ENCODE measurements at regions not wholly inside any gene's neighbourhood (a gene's known extent, or its start where the extent isn't known, plus 50 kb on each side); places are given as distances from the start of the nearest gene placed in this dataset.

DNA sequence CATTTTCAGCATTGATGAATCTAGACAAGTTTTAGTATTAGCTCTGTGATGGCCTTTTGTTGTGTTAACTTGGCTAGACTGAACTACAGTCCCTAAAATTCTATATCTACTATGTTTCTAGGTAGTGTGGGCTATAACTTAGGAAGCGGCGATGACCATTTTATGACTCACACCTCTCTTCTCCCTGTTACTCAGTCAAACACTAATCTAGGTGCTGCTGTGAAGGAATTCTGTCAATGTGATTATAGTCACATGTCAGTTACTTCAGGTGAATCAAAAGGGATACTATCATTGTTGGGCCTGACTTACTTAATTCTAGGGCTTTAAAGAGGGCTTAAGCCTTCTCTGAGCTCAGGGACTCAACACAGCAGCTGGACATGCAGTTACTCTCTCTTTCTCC is 691.5 kb upstream of the MAP3K7 start:
- DNase-seq (ENCODE audit: insufficient read length) (no peak), FAIRE-seq (no peak)
- TF ChIP-seq TAF1 (IDR thresholded peaks at IDR 0.05; ENCODE audit: borderline replicate concordance, low read depth, low read length) (no peak), POLR2AphosphoS5 (IDR thresholded peaks at IDR 0.05; ENCODE audit: low read depth, low read length) (no peak), POLR2A (IDR thresholded peaks at IDR 0.05; ENCODE audit: low read depth, low read length) (no peak)

DNA sequence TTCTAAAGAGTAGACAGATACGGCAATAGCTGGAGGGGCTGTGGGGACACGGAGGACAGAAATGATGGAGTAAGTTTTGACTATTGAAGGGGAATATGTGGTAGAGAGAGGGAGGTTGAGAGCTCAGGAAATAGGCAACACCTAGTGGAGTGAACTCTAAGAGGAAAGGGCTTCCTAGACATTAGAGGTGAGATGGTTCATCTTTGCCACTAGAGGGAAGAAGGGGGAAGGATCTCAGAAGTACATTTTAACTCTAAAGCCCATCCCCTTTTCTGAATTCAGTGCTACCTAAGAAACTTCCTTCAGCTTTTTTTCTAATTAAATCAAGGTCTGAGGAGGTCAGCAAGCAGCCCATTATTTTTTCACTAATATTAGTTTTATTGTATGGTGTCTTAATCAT is 689.4 kb upstream of the MAP3K7 start:
- DNase-seq (ENCODE audit: insufficient read length) (no peak), FAIRE-seq (no peak)
- TF ChIP-seq POLR2A (IDR thresholded peaks at IDR 0.05; ENCODE audit: low read depth, low read length), result no peak
- TF ChIP-seq POLR2AphosphoS5 (IDR thresholded peaks at IDR 0.05; ENCODE audit: low read depth, low read length), result no peak
- no peak for TF ChIP-seq TAF1 (IDR thresholded peaks at IDR 0.05; ENCODE audit: borderline replicate concordance, low read depth, low read length)

DNA sequence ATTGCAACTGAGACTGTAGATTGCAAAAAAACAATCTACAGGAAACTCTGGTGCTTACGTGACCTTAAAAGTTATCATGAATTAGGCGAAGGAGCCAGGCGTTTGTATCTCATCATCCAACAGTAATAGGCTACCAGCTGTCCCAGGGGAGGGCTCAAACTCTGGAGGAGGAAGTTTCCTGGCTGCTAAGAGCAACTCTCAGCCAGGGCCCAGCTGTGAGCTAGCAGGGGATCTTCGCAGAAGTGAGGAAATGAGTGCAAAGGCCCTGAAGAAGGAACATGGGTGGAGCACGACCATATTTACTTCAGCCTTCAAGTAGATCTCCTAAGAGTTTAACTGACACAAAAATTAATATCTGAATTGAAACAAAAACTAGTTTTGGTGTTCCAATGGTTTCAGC is 686.9 kb upstream of the MAP3K7 start:
- DNase-seq (ENCODE audit: insufficient read length) (no peak), FAIRE-seq (no peak)
- TF ChIP-seq POLR2AphosphoS5 (IDR thresholded peaks at IDR 0.05; ENCODE audit: low read depth, low read length), result no peak
- TF ChIP-seq POLR2A (IDR thresholded peaks at IDR 0.05; ENCODE audit: low read depth, low read length), result no peak
- TF ChIP-seq TAF1 (IDR thresholded peaks at IDR 0.05; ENCODE audit: borderline replicate concordance, low read depth, low read length), result no peak

DNA sequence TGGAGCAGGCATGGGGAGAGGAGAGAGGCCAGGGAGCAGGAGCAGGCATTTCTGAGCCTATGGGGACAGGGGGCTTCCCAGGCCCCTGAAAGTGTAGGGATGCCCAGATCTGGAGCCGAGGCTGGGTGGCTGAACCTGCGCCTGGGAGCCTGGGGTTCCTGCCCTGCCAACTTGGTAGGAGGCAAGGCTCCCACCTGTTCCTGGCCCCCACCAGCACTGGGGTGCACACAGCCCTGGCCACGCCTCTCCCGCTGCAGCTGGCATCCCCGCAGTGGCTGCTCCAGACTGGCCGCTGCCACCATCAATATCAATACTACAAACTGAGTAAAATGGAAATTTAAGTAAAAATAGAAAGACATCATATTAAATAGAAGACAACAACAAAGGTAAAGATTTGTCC is 684.9 kb upstream of the MAP3K7 start:
- no peak for DNase-seq (ENCODE audit: insufficient read length)
- TF ChIP-seq POLR2A (IDR thresholded peaks at IDR 0.05; ENCODE audit: low read depth, low read length) (no peak), TAF1 (IDR thresholded peaks at IDR 0.05; ENCODE audit: borderline replicate concordance, low read depth, low read length) (no peak), POLR2AphosphoS5 (IDR thresholded peaks at IDR 0.05; ENCODE audit: low read depth, low read length) (no peak)
- FAIRE-seq, result no peak

GRCh38 chr6:91268941-91269340 is 682.1 kb upstream of the MAP3K7 start:
- no peak for FAIRE-seq
- no peak for DNase-seq (ENCODE audit: insufficient read length)
- no peak for TF ChIP-seq POLR2A (IDR thresholded peaks at IDR 0.05; ENCODE audit: low read depth, low read length)
- no peak for TF ChIP-seq TAF1 (IDR thresholded peaks at IDR 0.05; ENCODE audit: borderline replicate concordance, low read depth, low read length)
- no peak for TF ChIP-seq POLR2AphosphoS5 (IDR thresholded peaks at IDR 0.05; ENCODE audit: low read depth, low read length)

DNA sequence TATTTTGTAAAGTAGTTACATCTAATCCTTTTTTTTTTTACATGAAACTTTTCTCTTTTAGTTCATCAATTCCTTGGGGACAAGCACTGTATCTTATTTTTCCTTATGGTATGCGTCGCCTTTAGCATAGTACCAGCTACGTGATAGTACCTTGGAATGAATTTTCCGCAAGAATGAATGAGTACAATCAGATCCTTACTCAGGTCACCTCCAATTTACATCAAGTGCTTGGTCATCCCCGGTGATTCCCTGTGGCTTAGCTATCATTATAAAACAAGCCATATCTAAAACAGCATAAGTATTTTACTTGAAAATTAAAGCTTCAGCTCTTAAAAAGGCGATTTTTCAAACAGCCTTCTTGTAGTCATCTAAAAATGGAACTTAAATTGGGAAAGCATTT is 680.4 kb upstream of the MAP3K7 start:
- TF ChIP-seq POLR2A (IDR thresholded peaks at IDR 0.05; ENCODE audit: low read depth, low read length) (no peak), POLR2AphosphoS5 (IDR thresholded peaks at IDR 0.05; ENCODE audit: low read depth, low read length) (no peak), TAF1 (IDR thresholded peaks at IDR 0.05; ENCODE audit: borderline replicate concordance, low read depth, low read length) (no peak)
- DNase-seq (ENCODE audit: insufficient read length) (no peak), FAIRE-seq (no peak)

DNA sequence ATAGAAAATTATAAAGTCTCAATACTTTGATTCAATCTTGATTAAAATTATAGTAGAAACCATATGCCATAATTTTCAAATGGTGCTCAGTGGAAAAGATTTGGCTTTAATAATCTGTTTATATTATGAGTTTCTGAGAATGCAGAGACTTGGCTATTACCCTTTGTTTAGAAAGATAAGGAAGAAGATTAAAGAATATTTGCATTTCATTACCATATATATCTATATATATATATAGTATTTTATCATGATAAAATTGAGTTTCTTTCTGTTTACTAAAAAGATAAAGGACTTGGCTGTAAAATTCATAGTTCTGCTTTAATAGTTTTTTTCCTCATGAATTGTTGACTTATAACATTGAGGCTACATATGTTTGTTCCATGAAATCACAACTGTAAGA is 679.3 kb upstream of the MAP3K7 start:
- no peak for DNase-seq (ENCODE audit: insufficient read length)
- no peak for TF ChIP-seq TAF1 (IDR thresholded peaks at IDR 0.05; ENCODE audit: borderline replicate concordance, low read depth, low read length)
- TF ChIP-seq POLR2A (IDR thresholded peaks at IDR 0.05; ENCODE audit: low read depth, low read length), result no peak
- TF ChIP-seq POLR2AphosphoS5 (IDR thresholded peaks at IDR 0.05; ENCODE audit: low read depth, low read length), result no peak
- FAIRE-seq, result no peak

DNA sequence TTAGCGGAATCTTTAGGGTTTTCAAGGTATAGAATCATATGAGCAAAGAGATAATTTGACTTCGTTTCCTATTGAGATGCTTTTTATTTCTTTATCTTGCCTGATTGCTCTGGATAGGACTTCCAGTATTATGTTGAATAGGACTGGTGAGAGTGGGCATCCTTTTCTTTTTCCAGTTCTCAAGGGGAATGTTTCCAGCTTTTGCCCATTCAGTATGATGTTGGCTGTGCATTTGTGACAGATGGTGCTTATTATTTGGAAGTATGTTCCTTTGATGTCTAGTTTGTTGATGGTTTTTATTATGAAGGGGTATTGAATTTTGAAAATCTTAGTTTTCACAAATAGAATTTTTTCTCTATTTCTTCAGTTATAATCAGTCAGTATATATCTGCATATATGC is 656.6 kb upstream of the MAP3K7 start:
- TF ChIP-seq POLR2AphosphoS5 (IDR thresholded peaks at IDR 0.05; ENCODE audit: low read depth, low read length) (no peak), POLR2A (IDR thresholded peaks at IDR 0.05; ENCODE audit: low read depth, low read length) (no peak), TAF1 (IDR thresholded peaks at IDR 0.05; ENCODE audit: borderline replicate concordance, low read depth, low read length) (no peak)
- FAIRE-seq, result no peak

GRCh38 chr6:91242614-91242949 is 655.7 kb upstream of the MAP3K7 start:
- FAIRE-seq, result no peak
- no peak for TF ChIP-seq TAF1 (IDR thresholded peaks at IDR 0.05; ENCODE audit: borderline replicate concordance, low read depth, low read length)
- TF ChIP-seq POLR2AphosphoS5 (IDR thresholded peaks at IDR 0.05; ENCODE audit: low read depth, low read length), result no peak
- TF ChIP-seq POLR2A (IDR thresholded peaks at IDR 0.05; ENCODE audit: low read depth, low read length), result no peak
- no peak for DNase-seq (ENCODE audit: insufficient read length)

More for the DNA sequence above, 656.6 kb upstream of the MAP3K7 start:
- DNase-seq (ENCODE audit: insufficient read length), result no peak

- no peak for FAIRE-seq
- no peak for TF ChIP-seq TAF1 (IDR thresholded peaks at IDR 0.05; ENCODE audit: borderline replicate concordance, low read depth, low read length)
- TF ChIP-seq POLR2AphosphoS5 (IDR thresholded peaks at IDR 0.05; ENCODE audit: low read depth, low read length), result no peak
- no peak for TF ChIP-seq POLR2A (IDR thresholded peaks at IDR 0.05; ENCODE audit: low read depth, low read length)
- DNase-seq (ENCODE audit: insufficient read length), result no peak
These were observed 655.2 kb upstream of the MAP3K7 start for GRCh38 chr6:91241946-91242613.

DNA sequence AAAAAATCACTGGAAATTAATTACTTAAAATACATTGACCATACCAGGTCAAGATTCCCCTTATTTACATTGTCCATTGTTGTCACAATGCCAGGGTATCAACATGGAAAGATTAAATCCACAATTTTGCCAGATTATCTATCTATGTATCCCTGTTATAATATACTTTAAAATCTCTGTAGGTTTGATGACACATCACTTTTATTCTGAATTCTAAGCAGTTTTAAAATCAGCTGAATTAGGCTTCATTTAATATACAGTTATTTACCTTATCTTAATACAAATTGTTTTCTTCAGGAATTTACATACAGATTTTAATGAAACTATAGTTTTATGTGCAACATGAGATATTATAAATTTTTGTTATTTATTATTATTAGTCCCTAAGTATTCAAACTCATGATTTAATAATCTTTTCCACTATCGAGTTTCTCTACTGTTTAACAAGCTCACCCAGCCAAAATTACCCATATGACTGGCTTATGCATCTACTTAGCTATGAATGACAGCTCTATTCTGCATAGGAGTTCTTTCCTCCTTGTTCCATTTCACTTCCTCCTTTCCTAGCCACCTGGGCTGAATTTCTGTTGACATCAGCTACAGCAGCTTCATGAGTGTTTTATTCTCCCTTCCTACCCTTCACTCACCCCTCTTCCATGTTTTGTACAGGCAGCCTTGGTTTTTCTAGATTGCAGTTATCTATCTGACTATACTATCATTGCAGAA is 654.2 kb upstream of the MAP3K7 start:
- DNase-seq (ENCODE audit: insufficient read length) (no peak), FAIRE-seq (no peak)
- TF ChIP-seq POLR2AphosphoS5 (IDR thresholded peaks at IDR 0.05; ENCODE audit: low read depth, low read length), result no peak
- no peak for TF ChIP-seq TAF1 (IDR thresholded peaks at IDR 0.05; ENCODE audit: borderline replicate concordance, low read depth, low read length)
- TF ChIP-seq POLR2A (IDR thresholded peaks at IDR 0.05; ENCODE audit: low read depth, low read length), result no peak

DNA sequence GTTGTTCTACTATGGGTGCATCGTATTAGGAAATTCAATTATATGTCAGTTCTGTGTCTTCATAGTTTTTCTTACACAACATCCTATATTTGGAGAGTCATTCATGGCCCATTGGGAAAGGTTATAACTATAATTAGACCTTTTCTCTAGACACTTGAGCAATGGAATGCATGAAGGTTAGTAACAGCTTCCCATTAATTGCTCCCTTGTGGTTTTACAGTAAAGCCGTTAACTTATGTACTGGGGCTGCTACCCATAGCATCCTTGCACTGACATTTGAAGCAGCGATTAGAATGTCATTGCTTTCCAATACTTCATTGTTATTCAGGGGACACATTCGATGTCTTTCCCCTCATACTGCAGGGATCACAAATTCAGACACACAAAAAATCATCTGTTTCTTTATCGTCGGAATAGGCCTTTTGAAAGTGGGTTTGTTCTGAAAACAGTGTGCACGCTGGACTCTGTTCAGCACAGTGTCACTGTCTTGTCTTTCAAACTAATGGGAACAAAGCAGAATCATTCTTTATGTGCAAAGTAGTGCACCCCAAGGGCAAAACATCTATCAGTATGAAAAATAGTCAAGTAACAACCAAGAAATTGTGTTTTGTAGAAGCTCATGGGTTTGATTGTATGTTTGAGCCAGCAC is 634.3 kb upstream of the MAP3K7 start:
- FAIRE-seq (no peak), DNase-seq (ENCODE audit: insufficient read length) (no peak)
- TF ChIP-seq POLR2A (IDR thresholded peaks at IDR 0.05; ENCODE audit: low read depth, low read length) (no peak), POLR2AphosphoS5 (IDR thresholded peaks at IDR 0.05; ENCODE audit: low read depth, low read length) (no peak), TAF1 (IDR thresholded peaks at IDR 0.05; ENCODE audit: borderline replicate concordance, low read depth, low read length) (no peak)
